Adrenal gland (tissue), 9 donors: ENCODE measurements at regions not wholly inside any gene's neighbourhood (a gene's known extent, or its start where the extent isn't known, plus 50 kb on each side); places are given as distances from the start of the nearest gene placed in this dataset.

Source experiments
- DNase-seq, 7 donors: peaks; one replicate each; pipeline ENCODE4 v3.0.0-alpha.2; 2019 to 2020
- H3K27ac ChIP-seq, 5 donors: fragments of 200-600 bp; sonication (generic) in 4 of 5; 1 replicate in 3 of 5; 2 replicates in 2 of 5; pipeline versions ENCODE4 v1.5.1 to v1.8.0; 2016 to 2020; ENCODE audit warnings: mild to moderate bottlenecking in 1 of 5
- H3K27me3 ChIP-seq: fragments of 200-600 bp; 2 replicates; pipeline ENCODE4 v1.8.0; 2021
- H3K36me3 ChIP-seq, 2 donors: fragments of 200-600 bp; replicated peaks in 1 of 2; 1 replicate in 1 of 2; 2 replicates in 1 of 2; pipeline versions ENCODE4 v1.5.1 to v1.8.0; 2018 to 2022
- H3K4me1 ChIP-seq, 2 donors: fragments of 200-600 bp; replicated peaks in 1 of 2; 1 replicate in 1 of 2; 2 replicates in 1 of 2; pipeline versions ENCODE4 v1.5.1 to v1.8.0; 2018 to 2021
- H3K4me3 ChIP-seq, 4 donors: fragments of 200-600 bp; sonication (generic) in 3 of 4; one replicate each; pipeline ENCODE4 v1.5.1; 2016 to 2018
- H3K9me3 ChIP-seq, 3 donors: fragments of 200-600 bp; sonication (generic) in 1 of 3; replicated peaks in 1 of 3; 1 replicate in 2 of 3; 2 replicates in 1 of 3; pipeline versions ENCODE4 v1.5.1 to v1.8.0; 2016 to 2021
- POLR2A ChIP-seq, 2 donors: fragments of 450-650 bp; IDR thresholded peaks; one replicate each; pipeline ENCODE4 v1.6.1; 2017; ENCODE audit warnings: antibody characterized with exemption in 2 of 2, mild to moderate bottlenecking in 2 of 2, moderate library complexity in 1 of 2
- WGBS, 4 donors: extraction: QIAGEN DNeasy Blood & Tissue Kit in 2 of 4; methylation state at CpG; one replicate each; pipeline versions ENCODE4 v1.1.5 to v1.1.7; 2013 to 2017; 5-methylcytosine and 5-hydroxymethylcytosine counted together
- intact Hi-C, 2 donors: fragments of 100-400 bp; cut with DNase I; formaldehyde crosslinking; loops; one replicate each; pipeline versions ENCODE4 v1.14.1 to v1.15.0; 2022 to 2023
- TF ChIP-seq, protein P1 (sequence below), 6 experiments: fragments of 450-650 bp in 4 of 6; fragments of 200-600 bp in 2 of 6; sonication (generic) in 1 of 6; IDR thresholded peaks; 1 replicate in 5 of 6; 2 replicates in 1 of 6; pipeline versions ENCODE4 v1.5.1 to v1.8.0; 2016 to 2021; ENCODE audit warnings: antibody characterized with exemption in 6 of 6, mild to moderate bottlenecking in 2 of 6, moderate library complexity in 1 of 6
- donor health status: healthy with polysubstance abuse.
- donor health status: Bipolar disorder and iron deficiency.
- donor health status: DM: yes; HTN: yes; CAD: no.
- donor health status: DM: no; HTN: no; CAD: no.
- donor health status: DM: no; HTN: no; CAD: no.

DNA sequence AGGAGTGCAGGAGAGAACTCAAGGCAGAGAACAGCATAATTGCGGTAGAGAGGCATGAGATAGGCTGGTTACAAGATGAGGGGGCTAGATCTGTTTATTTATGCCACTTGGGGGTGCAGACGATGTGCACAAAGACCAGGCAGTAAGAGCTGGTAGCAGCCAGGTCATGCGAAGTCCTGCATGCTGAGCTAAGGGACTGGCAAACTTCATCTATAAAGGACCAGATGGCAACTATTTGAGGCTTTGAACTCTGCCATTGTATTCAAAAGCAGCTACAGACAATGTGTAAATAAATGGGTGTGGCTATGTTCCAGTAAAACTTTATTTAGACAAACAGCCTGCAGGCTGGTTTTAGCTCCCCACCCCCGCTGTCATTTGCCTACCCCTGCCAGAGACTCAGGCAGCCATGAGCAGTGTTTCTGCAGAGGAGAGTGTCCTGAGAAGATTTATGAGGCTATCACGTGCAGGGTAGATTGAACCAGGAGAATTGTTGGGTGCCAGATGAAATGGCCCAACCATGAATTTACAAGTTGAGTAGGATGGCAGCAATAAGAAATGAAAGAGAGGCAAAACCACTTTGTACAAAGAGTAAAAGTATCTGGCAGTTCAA lies 253.4 kb upstream of the MOCS1 start:
- TF ChIP-seq POLR2A (IDR thresholded peaks at IDR 0.05): no peak
- TF ChIP-seq, protein P1, sequence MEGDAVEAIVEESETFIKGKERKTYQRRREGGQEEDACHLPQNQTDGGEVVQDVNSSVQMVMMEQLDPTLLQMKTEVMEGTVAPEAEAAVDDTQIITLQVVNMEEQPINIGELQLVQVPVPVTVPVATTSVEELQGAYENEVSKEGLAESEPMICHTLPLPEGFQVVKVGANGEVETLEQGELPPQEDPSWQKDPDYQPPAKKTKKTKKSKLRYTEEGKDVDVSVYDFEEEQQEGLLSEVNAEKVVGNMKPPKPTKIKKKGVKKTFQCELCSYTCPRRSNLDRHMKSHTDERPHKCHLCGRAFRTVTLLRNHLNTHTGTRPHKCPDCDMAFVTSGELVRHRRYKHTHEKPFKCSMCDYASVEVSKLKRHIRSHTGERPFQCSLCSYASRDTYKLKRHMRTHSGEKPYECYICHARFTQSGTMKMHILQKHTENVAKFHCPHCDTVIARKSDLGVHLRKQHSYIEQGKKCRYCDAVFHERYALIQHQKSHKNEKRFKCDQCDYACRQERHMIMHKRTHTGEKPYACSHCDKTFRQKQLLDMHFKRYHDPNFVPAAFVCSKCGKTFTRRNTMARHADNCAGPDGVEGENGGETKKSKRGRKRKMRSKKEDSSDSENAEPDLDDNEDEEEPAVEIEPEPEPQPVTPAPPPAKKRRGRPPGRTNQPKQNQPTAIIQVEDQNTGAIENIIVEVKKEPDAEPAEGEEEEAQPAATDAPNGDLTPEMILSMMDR (IDR thresholded peaks at IDR 0.05): no peak
- no peaks in the 10 kb centered on the region for H3K36me3 ChIP-seq
- H3K4me3 ChIP-seq: no peak overlapping the region
- H3K9me3 ChIP-seq: peaks cover 0 to 5% (median 0%) of the 10 kb centered on the region in 3 donors
- no peaks in the 10 kb centered on the region for H3K4me1 ChIP-seq
- no peak for DNase-seq
- 59 to 82% (median 74%) methylated on average over 5 of the region's 5 CpGs for WGBS, 4 donors
- H3K27ac ChIP-seq: no peak overlapping the region
- H3K27me3 ChIP-seq: no peaks in the 10 kb centered on the region
- intact Hi-C loops: no loop called here

DNA sequence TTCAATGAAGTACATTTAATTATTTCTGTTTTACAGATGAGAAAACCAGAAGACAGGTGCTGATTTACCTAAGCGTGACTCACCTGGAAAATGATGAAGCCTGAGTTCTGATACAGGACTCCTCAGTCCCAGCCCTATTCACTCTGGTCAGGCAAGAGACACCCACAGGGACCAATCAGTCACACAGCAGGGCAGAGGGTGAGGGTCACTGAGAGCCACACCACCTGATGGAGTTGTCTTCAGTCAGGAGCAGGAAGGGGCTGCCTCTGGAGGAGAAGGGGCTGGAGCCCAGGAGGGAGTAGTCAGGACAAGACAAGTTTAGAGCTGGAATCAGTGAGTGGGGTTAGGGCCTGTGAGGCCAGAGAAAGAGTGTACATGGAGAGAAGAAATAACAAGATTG lies 251.2 kb upstream of the MOCS1 start:
- H3K9me3 ChIP-seq: peaks cover 0 to 5% (median 0%) of the 10 kb centered on the region in 3 donors
- no peaks in the 10 kb centered on the region for H3K36me3 ChIP-seq
- intact Hi-C loops: no loop called here
- H3K4me1 ChIP-seq: no peaks in the 10 kb centered on the region
- DNase-seq: no peak
- 88 to 100% (median 95%) methylated on average over 1 of the region's 1 CpG for WGBS, 4 donors
- no peaks in the 10 kb centered on the region for H3K27me3 ChIP-seq
- no peak overlapping the region for H3K4me3 ChIP-seq
- TF ChIP-seq POLR2A (IDR thresholded peaks at IDR 0.05): no peak
- TF ChIP-seq, protein P1 (IDR thresholded peaks at IDR 0.05): no peak
- H3K27ac ChIP-seq: no peak overlapping the region

DNA sequence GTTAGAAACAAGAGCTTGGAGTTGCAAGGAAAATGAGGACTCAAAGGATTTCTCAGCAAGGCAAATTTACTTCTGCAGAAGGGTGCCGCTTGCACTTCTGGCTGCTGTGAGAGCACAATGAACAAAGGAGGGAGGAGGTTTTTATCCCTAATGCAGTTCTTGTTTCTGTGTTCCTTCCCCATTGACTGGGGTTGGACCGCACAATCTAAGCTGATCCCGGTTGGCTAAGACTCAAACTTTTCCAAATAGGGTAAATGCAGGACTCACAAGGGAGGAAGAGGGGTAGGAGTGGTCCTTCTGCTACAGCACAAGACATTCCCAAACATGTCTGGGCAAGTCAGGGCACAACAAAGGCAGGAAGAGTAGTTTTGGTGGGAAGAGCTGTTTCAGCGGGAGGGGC lies 249.6 kb upstream of the MOCS1 start:
- 90 to 100% (median 94%) methylated on average over 4 of the region's 4 CpGs for WGBS, 4 donors
- no peaks in the 10 kb centered on the region for H3K36me3 ChIP-seq
- H3K27ac ChIP-seq: no peak overlapping the region
- no peaks in the 10 kb centered on the region for H3K27me3 ChIP-seq
- TF ChIP-seq, protein P1 (IDR thresholded peaks at IDR 0.05): no peak
- TF ChIP-seq POLR2A (IDR thresholded peaks at IDR 0.05): no peak
- no peak for DNase-seq
- H3K4me3 ChIP-seq: no peak overlapping the region
- H3K4me1 ChIP-seq: no peaks in the 10 kb centered on the region
- peaks cover 0 to 5% (median 0%) of the 10 kb centered on the region in 3 donors for H3K9me3 ChIP-seq
- intact Hi-C loops: no loop called here

DNA sequence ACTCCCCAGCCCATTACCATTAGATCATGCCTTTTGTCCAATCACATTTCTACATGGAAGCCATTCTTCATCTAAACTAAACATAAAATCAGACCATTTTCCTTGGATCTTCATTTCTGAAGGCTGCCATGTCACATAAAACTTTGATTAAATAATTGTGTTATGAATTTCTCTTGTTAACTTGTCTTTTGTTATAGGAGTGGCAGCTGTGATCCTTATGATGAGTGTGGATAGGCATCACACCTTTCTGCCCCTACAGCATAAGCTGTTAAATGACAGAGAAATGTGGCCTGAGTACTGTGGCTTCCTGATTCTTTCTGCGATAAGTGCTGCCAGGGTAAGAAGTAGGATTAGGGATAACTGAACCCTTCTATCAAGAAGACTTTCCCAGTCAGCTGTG lies 247.1 kb upstream of the MOCS1 start:
- H3K36me3 ChIP-seq: no peaks in the 10 kb centered on the region

More for the DNA sequence above, 247.1 kb upstream of the MOCS1 start:
- TF ChIP-seq, protein P1 (IDR thresholded peaks at IDR 0.05): no peak
- no peak for TF ChIP-seq POLR2A (IDR thresholded peaks at IDR 0.05)
- intact Hi-C loops: no loop called here
- Histone ChIP-seq H3K9me3 (peaks cover 0 to 5% (median 0%) of the 10 kb centered on the region in 3 donors), H3K27ac (no peak overlapping the region), H3K4me3 (no peak overlapping the region), H3K27me3 (no peaks in the 10 kb centered on the region), H3K4me1 (no peaks in the 10 kb centered on the region)
- no peak for DNase-seq
- 91 to 98% (median 94%) methylated on average over 1 of the region's 1 CpG for WGBS, 4 donors
